IPS-18a (cell line): ENCODE measurements at regions not wholly inside any gene's neighbourhood (a gene's known extent, or its start where the extent isn't known, plus 50 kb on each side); places are given as distances from the start of the nearest gene placed in this dataset.

Source experiments
- H3K27ac ChIP-seq: one replicate; pipeline ENCODE4 v1.5.1; 2013; ENCODE audit warnings: low read length
- H3K27me3 ChIP-seq: one replicate; pipeline ENCODE4 v1.6.1; 2013; ENCODE audit warnings: mild to moderate bottlenecking, low read length; ENCODE audit not compliant: control insufficient read depth, insufficient read depth
- H3K36me3 ChIP-seq: one replicate; pipeline ENCODE4 v1.6.1; 2013; ENCODE audit warnings: low read depth, low read length; ENCODE audit not compliant: control insufficient read depth
- H3K4me1 ChIP-seq: one replicate; pipeline ENCODE4 v1.6.1; 2013; ENCODE audit warnings: low read depth, low read length; ENCODE audit not compliant: control insufficient read depth
- H3K4me3 ChIP-seq: one replicate; pipeline ENCODE4 v1.5.1; 2013; ENCODE audit warnings: low read length
- H3K9ac ChIP-seq: one replicate; pipeline ENCODE4 v1.6.1; 2013; ENCODE audit warnings: mild to moderate bottlenecking, low read length, moderate library complexity
- H3K9me3 ChIP-seq: one replicate; pipeline ENCODE4 v1.6.1; 2013; ENCODE audit warnings: low read depth, low read length; ENCODE audit not compliant: control insufficient read depth

- no peaks in the 10 kb centered on the region for H3K27me3 ChIP-seq
- H3K4me3 ChIP-seq = no peak overlapping the region
- H3K9ac ChIP-seq = no peak overlapping the region
- no peaks in the 10 kb centered on the region for H3K36me3 ChIP-seq
- no peak overlapping the region for H3K27ac ChIP-seq
- no peaks in the 10 kb centered on the region for H3K9me3 ChIP-seq
- H3K4me1 ChIP-seq = no peaks in the 10 kb centered on the region
Observed at GRCh38 chr22:48393885-48394284, 1433.8 kb downstream of the BRD1 start.

GRCh38 chr22:48393041-48393370 lies 1434.7 kb downstream of the BRD1 start:
- H3K9ac ChIP-seq = no peak overlapping the region
- H3K4me3 ChIP-seq = no peak overlapping the region
- H3K27ac ChIP-seq = no peak overlapping the region
- H3K27me3 ChIP-seq = no peaks in the 10 kb centered on the region
- H3K4me1 ChIP-seq = no peaks in the 10 kb centered on the region
- H3K36me3 ChIP-seq = no peaks in the 10 kb centered on the region
- H3K9me3 ChIP-seq = no peaks in the 10 kb centered on the region

- Histone ChIP-seq H3K27ac (no peak overlapping the region), H3K4me3 (no peak overlapping the region), H3K9ac (no peak overlapping the region), H3K4me1 (no peaks in the 10 kb centered on the region), H3K36me3 (no peaks in the 10 kb centered on the region), H3K27me3 (no peaks in the 10 kb centered on the region), H3K9me3 (no peaks in the 10 kb centered on the region)
Observed at GRCh38 chr22:48391820-48392219, 1435.9 kb downstream of the BRD1 start.

GRCh38 chr22:48391171-48391711 lies 1436.4 kb downstream of the BRD1 start:
- Histone ChIP-seq H3K4me1 (no peaks in the 10 kb centered on the region), H3K27ac (no peak overlapping the region), H3K9ac (no peak overlapping the region), H3K9me3 (no peaks in the 10 kb centered on the region), H3K4me3 (no peak overlapping the region), H3K36me3 (no peaks in the 10 kb centered on the region), H3K27me3 (no peaks in the 10 kb centered on the region)

- H3K9me3 ChIP-seq = peaks cover 4% of the 10 kb centered on the region
- H3K27ac ChIP-seq = no peak overlapping the region
- H3K4me1 ChIP-seq = no peaks in the 10 kb centered on the region
- H3K36me3 ChIP-seq = no peaks in the 10 kb centered on the region
- H3K4me3 ChIP-seq = no peak overlapping the region
- H3K9ac ChIP-seq = no peak overlapping the region
- H3K27me3 ChIP-seq = no peaks in the 10 kb centered on the region
Observed at GRCh38 chr22:48389916-48390315, 1437.8 kb downstream of the BRD1 start.

GRCh38 chr22:48382197-48382596 lies 1445.5 kb downstream of the BRD1 start:
- H3K27ac ChIP-seq = no peak overlapping the region
- H3K36me3 ChIP-seq = no peaks in the 10 kb centered on the region
- H3K27me3 ChIP-seq = peaks cover 5% of the 10 kb centered on the region
- H3K9ac ChIP-seq = no peak overlapping the region
- no peak overlapping the region for H3K4me3 ChIP-seq
- H3K4me1 ChIP-seq = no peaks in the 10 kb centered on the region
- peaks cover 4% of the 10 kb centered on the region for H3K9me3 ChIP-seq

- Histone ChIP-seq H3K27me3 (peaks cover 13% of the 10 kb centered on the region), H3K9me3 (peaks cover under 1% of the 10 kb centered on the region), H3K4me1 (peaks cover 16% of the 10 kb centered on the region), H3K36me3 (no peaks in the 10 kb centered on the region), H3K27ac (no peak overlapping the region), H3K4me3 (no peak overlapping the region), H3K9ac (no peak overlapping the region)
Observed at GRCh38 chr22:48380016-48380665, 1447.5 kb downstream of the BRD1 start.

- H3K4me1 ChIP-seq = peaks cover 20% of the 10 kb centered on the region
- H3K9me3 ChIP-seq = no peaks in the 10 kb centered on the region
- H3K27me3 ChIP-seq = peaks cover 13% of the 10 kb centered on the region
Observed at GRCh38 chr22:48379371-48379770, 1448.3 kb downstream of the BRD1 start.

GRCh38 chr22:48378673-48379072 lies 1449.0 kb downstream of the BRD1 start:
- no peaks in the 10 kb centered on the region for H3K9me3 ChIP-seq
- H3K27ac ChIP-seq = no peak overlapping the region

More at GRCh38 chr22:48379371-48379770, 1448.3 kb downstream of the BRD1 start:
- no peak overlapping the region for H3K9ac ChIP-seq
- H3K4me3 ChIP-seq = no peak overlapping the region
- H3K36me3 ChIP-seq = no peaks in the 10 kb centered on the region
- H3K27ac ChIP-seq = no peak overlapping the region

GRCh38 chr22:48376936-48377712 lies 1450.5 kb downstream of the BRD1 start:
- no peaks in the 10 kb centered on the region for H3K9me3 ChIP-seq

More at GRCh38 chr22:48378673-48379072, 1449.0 kb downstream of the BRD1 start:
- Histone ChIP-seq H3K9ac (no peak overlapping the region), H3K27me3 (peaks cover 13% of the 10 kb centered on the region), H3K4me1 (peaks cover 20% of the 10 kb centered on the region), H3K36me3 (no peaks in the 10 kb centered on the region), H3K4me3 (no peak overlapping the region)

GRCh38 chr22:48376428-48376827 lies 1451.2 kb downstream of the BRD1 start:
- peaks cover 26% of the 10 kb centered on the region for H3K4me1 ChIP-seq
- no peak overlapping the region for H3K4me3 ChIP-seq
- peaks cover 13% of the 10 kb centered on the region for H3K27me3 ChIP-seq

More at GRCh38 chr22:48376936-48377712, 1450.5 kb downstream of the BRD1 start:
- Histone ChIP-seq H3K4me1 (peaks cover 25% of the 10 kb centered on the region), H3K27me3 (peaks cover 13% of the 10 kb centered on the region), H3K4me3 (no peak overlapping the region), H3K27ac (no peak overlapping the region), H3K36me3 (no peaks in the 10 kb centered on the region), H3K9ac (no peak overlapping the region)

More at GRCh38 chr22:48376428-48376827, 1451.2 kb downstream of the BRD1 start:
- H3K27ac ChIP-seq = no peak overlapping the region
- H3K9ac ChIP-seq = no peak overlapping the region
- H3K36me3 ChIP-seq = no peaks in the 10 kb centered on the region
- no peaks in the 10 kb centered on the region for H3K9me3 ChIP-seq
